Spleen (tissue), 11 donors: ENCODE measurements at regions not wholly inside any gene's neighbourhood (a gene's known extent, or its start where the extent isn't known, plus 50 kb on each side); places are given as distances from the start of the nearest gene placed in this dataset.

Experiments used
- DNase-seq: peaks from one replicate; pipeline ENCODE4 v3.0.0-alpha.2; 2020
- H3K27ac ChIP-seq, 8 donors: fragments of 200-600 bp; sonication (generic) in 7 of 8; 1 replicate in 4 of 8; 2 replicates in 4 of 8; pipeline versions ENCODE4 v1.5.0 to v1.8.0; 2016 to 2021; ENCODE audit warnings: inconsistent platforms in 4 of 8, mild to moderate bottlenecking in 4 of 8, moderate library complexity in 1 of 8
- H3K27me3 ChIP-seq, 7 donors: fragments of 200-600 bp; sonication (generic) in 6 of 7; replicated peaks in 1 of 7; 1 replicate in 4 of 7; 2 replicates in 3 of 7; pipeline versions ENCODE4 v1.5.0 to v1.8.0; 2016 to 2021; ENCODE audit warnings: inconsistent platforms in 3 of 7, mild to moderate bottlenecking in 1 of 7
- H3K36me3 ChIP-seq, 6 donors: fragments of 200-600 bp; sonication (generic) in 5 of 6; 1 replicate in 4 of 6; 2 replicates in 2 of 6; pipeline versions ENCODE4 v1.5.0 to v1.8.0; 2016 to 2021; ENCODE audit warnings: inconsistent platforms in 2 of 6
- H3K4me1 ChIP-seq, 6 donors: fragments of 200-600 bp; sonication (generic) in 5 of 6; 1 replicate in 3 of 6; 2 replicates in 3 of 6; pipeline versions ENCODE4 v1.5.0 to v1.8.0; 2016 to 2021; ENCODE audit warnings: inconsistent platforms in 3 of 6
- H3K4me3 ChIP-seq, 8 donors: fragments of 200-600 bp; sonication (generic) in 7 of 8; 1 replicate in 4 of 8; 2 replicates in 4 of 8; pipeline versions ENCODE4 v1.5.0 to v1.8.0; 2016 to 2021; ENCODE audit warnings: inconsistent platforms in 4 of 8, mild to moderate bottlenecking in 4 of 8, moderate library complexity in 2 of 8
- H3K9me3 ChIP-seq, 8 donors: fragments of 200-600 bp; sonication (generic) in 7 of 8; 1 replicate in 4 of 8; 2 replicates in 4 of 8; pipeline versions ENCODE4 v1.5.0 to v1.8.0; 2016 to 2021; ENCODE audit warnings: inconsistent platforms in 4 of 8
- POLR2A ChIP-seq, 3 donors: fragments of 450-650 bp; IDR thresholded peaks; one replicate each; pipeline ENCODE4 v1.5.1; 2017; ENCODE audit warnings: antibody characterized with exemption in 3 of 3, mild to moderate bottlenecking in 1 of 3
- POLR2AphosphoS5 ChIP-seq, 3 donors: sonication (generic); formaldehyde crosslinking; IDR thresholded peaks; one replicate each; pipeline ENCODE4 v1.5.1; 2017; ENCODE audit warnings: antibody characterized with exemption in 3 of 3
- WGBS, 5 donors: extraction: QIAGEN DNeasy Blood & Tissue Kit in 3 of 5; methylation state at CpG; one replicate each; pipeline versions ENCODE4 v1.1.5 to v1.1.7; 2013 to 2018; 5-methylcytosine and 5-hydroxymethylcytosine counted together
- intact Hi-C: fragments of 100-400 bp; cut with DNase I; formaldehyde crosslinking; loops from one replicate; pipeline ENCODE4 v1.15.0; 2023; ENCODE audit warnings: low total_unique reads
- TF ChIP-seq, protein P1 (sequence below), 11 experiments: fragments of 200-600 bp in 7 of 11; fragments of 450-650 bp in 4 of 11; sonication (generic) in 4 of 11; IDR thresholded peaks in 8 of 11; conservative IDR thresholded peaks in 3 of 11; 1 replicate in 7 of 11; 2 replicates in 4 of 11; pipeline versions ENCODE4 v1.4.0 to v1.8.0; 2016 to 2021; ENCODE audit warnings: antibody characterized with exemption in 11 of 11, inconsistent platforms in 4 of 11, mild to moderate bottlenecking in 1 of 11
- donor health status: healthy with polysubstance abuse.
- donor health status: DM: no; HTN: no; CAD: no; lungs with moderate emphysema.
- donor health status: DM: no; HTN: no; CAD: no.
- donor health status: Bipolar disorder and iron deficiency.
- donor health status: healthy.
- donor health status: DM: no; HTN: no; CAD: no.
- donor health status: DM: yes; HTN: yes; CAD: no.

DNA sequence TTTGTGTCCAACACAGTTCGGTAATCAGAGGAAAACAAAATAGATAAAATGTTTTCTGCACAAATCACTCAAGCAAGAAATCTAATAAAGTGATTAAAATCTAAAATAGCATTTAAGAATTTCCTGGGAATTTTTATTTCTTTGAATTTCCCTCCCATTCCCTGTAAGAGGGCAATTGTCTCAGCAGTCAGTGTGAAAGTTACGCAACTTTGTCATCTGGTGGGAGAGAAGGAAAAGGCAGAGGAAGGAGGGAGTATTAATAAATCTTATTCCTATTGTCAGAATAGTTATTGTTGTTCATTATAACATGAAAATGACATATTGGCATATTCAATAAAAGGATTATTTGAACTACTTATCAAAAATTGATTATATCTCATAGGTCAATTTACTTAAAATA is 464.9 kb downstream of the PRKD1 start:
- no peaks in the 10 kb centered on the region for H3K4me1 ChIP-seq
- WGBS, 5 donors, result 78 to 93% (median 83%) methylated on average over 2 of the region's 2 CpGs
- no peaks in the 10 kb centered on the region for H3K9me3 ChIP-seq
- intact Hi-C loops, result no loop called here
- no peak overlapping the region for H3K27ac ChIP-seq
- H3K4me3 ChIP-seq, result no peak overlapping the region
- TF ChIP-seq POLR2A (IDR thresholded peaks at IDR 0.05) (no peak), POLR2AphosphoS5 (IDR thresholded peaks at IDR 0.05) (no peak)
- TF ChIP-seq, protein P1, sequence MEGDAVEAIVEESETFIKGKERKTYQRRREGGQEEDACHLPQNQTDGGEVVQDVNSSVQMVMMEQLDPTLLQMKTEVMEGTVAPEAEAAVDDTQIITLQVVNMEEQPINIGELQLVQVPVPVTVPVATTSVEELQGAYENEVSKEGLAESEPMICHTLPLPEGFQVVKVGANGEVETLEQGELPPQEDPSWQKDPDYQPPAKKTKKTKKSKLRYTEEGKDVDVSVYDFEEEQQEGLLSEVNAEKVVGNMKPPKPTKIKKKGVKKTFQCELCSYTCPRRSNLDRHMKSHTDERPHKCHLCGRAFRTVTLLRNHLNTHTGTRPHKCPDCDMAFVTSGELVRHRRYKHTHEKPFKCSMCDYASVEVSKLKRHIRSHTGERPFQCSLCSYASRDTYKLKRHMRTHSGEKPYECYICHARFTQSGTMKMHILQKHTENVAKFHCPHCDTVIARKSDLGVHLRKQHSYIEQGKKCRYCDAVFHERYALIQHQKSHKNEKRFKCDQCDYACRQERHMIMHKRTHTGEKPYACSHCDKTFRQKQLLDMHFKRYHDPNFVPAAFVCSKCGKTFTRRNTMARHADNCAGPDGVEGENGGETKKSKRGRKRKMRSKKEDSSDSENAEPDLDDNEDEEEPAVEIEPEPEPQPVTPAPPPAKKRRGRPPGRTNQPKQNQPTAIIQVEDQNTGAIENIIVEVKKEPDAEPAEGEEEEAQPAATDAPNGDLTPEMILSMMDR (IDR thresholded peaks at IDR 0.05 in 8 of 11, conservative IDR thresholded peaks at IDR 0.05 in 3 of 11), result no peak
- DNase-seq, result no peak
- no peaks in the 10 kb centered on the region for H3K36me3 ChIP-seq
- peaks cover 0 to 4% (median 0%) of the 10 kb centered on the region in 7 donors for H3K27me3 ChIP-seq

DNA sequence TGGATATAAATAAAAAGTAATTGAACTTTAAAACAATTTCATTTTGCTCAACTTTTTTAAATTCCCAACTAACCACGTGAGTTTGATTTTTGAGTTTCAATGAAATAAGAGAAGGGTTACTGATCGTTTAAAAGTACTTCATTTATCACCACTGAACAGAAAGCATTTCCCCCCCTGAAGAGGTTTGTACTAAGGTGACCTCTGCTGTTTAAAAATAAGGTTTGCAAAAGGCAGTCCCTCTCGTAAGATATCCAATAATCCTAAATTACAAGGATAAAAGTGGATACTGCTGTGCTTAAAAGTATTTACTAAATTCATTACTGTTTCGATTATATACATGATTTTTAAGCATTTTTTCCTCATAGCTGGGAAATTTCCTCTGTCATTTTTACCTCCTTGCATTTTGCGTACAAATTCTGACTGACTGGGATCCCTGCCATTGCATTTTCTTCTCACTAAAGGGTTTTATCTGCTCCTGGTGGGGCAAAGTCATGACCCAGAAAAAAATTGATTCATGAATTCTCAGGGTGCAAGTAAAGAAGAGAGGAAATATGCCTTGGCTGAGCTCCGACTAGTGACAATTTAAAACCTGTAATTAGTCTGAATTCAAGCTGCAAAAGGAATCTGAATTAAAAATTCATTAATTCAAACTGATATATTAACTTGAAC is 463.8 kb downstream of the PRKD1 start:
- WGBS, 5 donors, result 38 to 55% (median 44%) methylated on average over 6 of the region's 6 CpGs

DNA sequence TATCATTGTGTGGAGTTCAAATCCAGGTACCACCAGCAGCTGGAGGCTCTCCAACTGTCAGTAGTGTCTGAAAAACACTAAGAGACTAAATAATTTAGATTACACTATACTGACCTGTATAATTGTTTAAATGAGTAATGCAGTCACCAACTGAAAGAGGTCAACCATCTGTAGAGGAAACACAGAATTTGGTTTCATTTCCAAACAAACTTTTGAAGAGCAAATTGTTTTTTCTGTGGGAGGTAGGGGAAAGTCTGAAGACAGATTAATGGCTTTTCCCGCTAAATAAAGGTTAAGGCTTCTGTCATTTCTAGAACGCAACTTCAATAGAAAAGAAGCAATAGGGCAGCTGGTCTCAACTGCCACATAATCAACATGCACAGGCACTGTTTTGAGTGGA is 462.6 kb downstream of the PRKD1 start:
- intact Hi-C loops, result no loop called here
- no peak overlapping the region for H3K4me3 ChIP-seq
- TF ChIP-seq, protein P1 (IDR thresholded peaks at IDR 0.05 in 8 of 11, conservative IDR thresholded peaks at IDR 0.05 in 3 of 11), result no peak
- TF ChIP-seq POLR2AphosphoS5 (IDR thresholded peaks at IDR 0.05), result no peak
- no peak for TF ChIP-seq POLR2A (IDR thresholded peaks at IDR 0.05)
- H3K9me3 ChIP-seq, result no peaks in the 10 kb centered on the region
- H3K27me3 ChIP-seq, result peaks cover 0 to 4% (median 0%) of the 10 kb centered on the region in 7 donors
- no peak overlapping the region for H3K27ac ChIP-seq
- H3K36me3 ChIP-seq, result no peaks in the 10 kb centered on the region
- H3K4me1 ChIP-seq, result no peaks in the 10 kb centered on the region
- DNase-seq, result no peak
- 37 to 57% (median 53%) methylated on average over 2 of the region's 2 CpGs for WGBS, 5 donors

More for the DNA sequence above, 463.8 kb downstream of the PRKD1 start:
- H3K4me3 ChIP-seq, result no peak overlapping the region
- no peak overlapping the region for H3K27ac ChIP-seq
- no peaks in the 10 kb centered on the region for H3K36me3 ChIP-seq
- H3K9me3 ChIP-seq, result no peaks in the 10 kb centered on the region
- TF ChIP-seq, protein P1 (IDR thresholded peaks at IDR 0.05 in 8 of 11, conservative IDR thresholded peaks at IDR 0.05 in 3 of 11), result peak in 1 of 11 experiments; percentile 16
- TF ChIP-seq POLR2A (IDR thresholded peaks at IDR 0.05) (no peak), POLR2AphosphoS5 (IDR thresholded peaks at IDR 0.05) (no peak)
- no peaks in the 10 kb centered on the region for H3K4me1 ChIP-seq
- intact Hi-C loops, result no loop called here
- H3K27me3 ChIP-seq, result peaks cover 0 to 4% (median 0%) of the 10 kb centered on the region in 7 donors
- no peak for DNase-seq

DNA sequence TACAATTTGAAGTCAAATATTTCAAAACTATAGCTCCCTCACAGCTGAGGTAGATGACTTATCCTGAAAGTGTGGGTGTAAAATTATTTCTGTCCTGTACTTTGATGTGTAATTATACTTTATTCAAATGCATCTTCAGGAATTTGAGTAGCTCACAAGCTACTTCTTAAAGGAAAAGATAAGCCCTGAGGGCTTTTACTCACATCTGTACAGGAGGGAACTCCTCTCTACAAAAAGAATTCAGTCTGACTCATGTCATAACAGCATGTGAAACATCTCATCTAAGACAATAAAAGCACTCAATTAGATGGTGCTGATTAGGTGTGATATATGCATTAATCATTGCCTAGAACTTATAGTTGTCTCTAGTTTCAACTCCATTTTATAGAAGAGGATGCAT is 452.0 kb downstream of the PRKD1 start:
- Histone ChIP-seq H3K27me3 (no peaks in the 10 kb centered on the region), H3K36me3 (no peaks in the 10 kb centered on the region), H3K27ac (no peak overlapping the region), H3K4me1 (no peaks in the 10 kb centered on the region), H3K9me3 (peaks cover 0 to 26% (median 8%) of the 10 kb centered on the region in 8 donors), H3K4me3 (no peak overlapping the region)
- TF ChIP-seq, protein P1 (IDR thresholded peaks at IDR 0.05 in 8 of 11, conservative IDR thresholded peaks at IDR 0.05 in 3 of 11), result no peak
- no peak for TF ChIP-seq POLR2A (IDR thresholded peaks at IDR 0.05)
- no peak for TF ChIP-seq POLR2AphosphoS5 (IDR thresholded peaks at IDR 0.05)
- DNase-seq, result no peak
- intact Hi-C loops, result no loop called here
